ENCODE measurements at regions not wholly inside any gene's neighbourhood (a gene's known extent, or its start where the extent isn't known, plus 50 kb on each side); places are given as distances from the start of the nearest gene placed in this dataset.
A peak's percentile ranks its signal among the peaks of the same experiment; 100 is the strongest.

- TF ChIP-seq, protein P1, sequence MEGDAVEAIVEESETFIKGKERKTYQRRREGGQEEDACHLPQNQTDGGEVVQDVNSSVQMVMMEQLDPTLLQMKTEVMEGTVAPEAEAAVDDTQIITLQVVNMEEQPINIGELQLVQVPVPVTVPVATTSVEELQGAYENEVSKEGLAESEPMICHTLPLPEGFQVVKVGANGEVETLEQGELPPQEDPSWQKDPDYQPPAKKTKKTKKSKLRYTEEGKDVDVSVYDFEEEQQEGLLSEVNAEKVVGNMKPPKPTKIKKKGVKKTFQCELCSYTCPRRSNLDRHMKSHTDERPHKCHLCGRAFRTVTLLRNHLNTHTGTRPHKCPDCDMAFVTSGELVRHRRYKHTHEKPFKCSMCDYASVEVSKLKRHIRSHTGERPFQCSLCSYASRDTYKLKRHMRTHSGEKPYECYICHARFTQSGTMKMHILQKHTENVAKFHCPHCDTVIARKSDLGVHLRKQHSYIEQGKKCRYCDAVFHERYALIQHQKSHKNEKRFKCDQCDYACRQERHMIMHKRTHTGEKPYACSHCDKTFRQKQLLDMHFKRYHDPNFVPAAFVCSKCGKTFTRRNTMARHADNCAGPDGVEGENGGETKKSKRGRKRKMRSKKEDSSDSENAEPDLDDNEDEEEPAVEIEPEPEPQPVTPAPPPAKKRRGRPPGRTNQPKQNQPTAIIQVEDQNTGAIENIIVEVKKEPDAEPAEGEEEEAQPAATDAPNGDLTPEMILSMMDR (IDR thresholded peaks at IDR 0.05), result no peak
- TF ChIP-seq POLR2A (IDR thresholded peaks at IDR 0.05), result no peak
- Histone ChIP-seq H3K4me3 (no peak overlapping the region), H3K4me1 (no peaks in the 10 kb centered on the region), H3K36me3 (no peaks in the 10 kb centered on the region), H3K9me3 (no peaks in the 10 kb centered on the region), H3K27me3 (no peaks in the 10 kb centered on the region), H3K27ac (no peak overlapping the region)
- DNase-seq, result no peak
Measured at GRCh38 chr12:114616081-114616480, 67.9 kb downstream of the TBX3 start.

DNA sequence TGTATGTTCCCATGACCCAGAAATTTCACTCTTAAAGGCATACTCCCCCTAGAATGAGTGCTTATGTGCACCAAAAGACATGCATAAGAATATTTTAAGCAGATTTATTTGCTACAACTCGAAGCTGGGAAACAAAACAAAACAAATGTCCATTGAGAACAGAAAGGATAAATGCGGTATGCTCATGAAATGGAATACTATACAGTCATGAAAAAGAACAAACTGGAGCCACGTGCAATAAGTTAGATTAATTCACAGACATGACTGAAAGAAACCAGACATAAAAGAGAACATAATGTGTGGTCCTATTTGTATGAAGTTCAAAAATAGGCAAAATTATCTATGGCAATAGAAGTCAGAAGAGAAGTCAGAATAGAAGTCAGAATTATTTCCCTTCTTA lies 69.9 kb downstream of the TBX3 start:
- Histone ChIP-seq H3K4me1 (no peaks in the 10 kb centered on the region), H3K27ac (no peak overlapping the region), H3K27me3 (no peaks in the 10 kb centered on the region), H3K4me3 (no peak overlapping the region), H3K36me3 (no peaks in the 10 kb centered on the region), H3K9me3 (no peaks in the 10 kb centered on the region)
- DNase-seq, result no peak
- TF ChIP-seq POLR2A (IDR thresholded peaks at IDR 0.05), result no peak
- TF ChIP-seq, protein P1 (IDR thresholded peaks at IDR 0.05), result no peak

DNA sequence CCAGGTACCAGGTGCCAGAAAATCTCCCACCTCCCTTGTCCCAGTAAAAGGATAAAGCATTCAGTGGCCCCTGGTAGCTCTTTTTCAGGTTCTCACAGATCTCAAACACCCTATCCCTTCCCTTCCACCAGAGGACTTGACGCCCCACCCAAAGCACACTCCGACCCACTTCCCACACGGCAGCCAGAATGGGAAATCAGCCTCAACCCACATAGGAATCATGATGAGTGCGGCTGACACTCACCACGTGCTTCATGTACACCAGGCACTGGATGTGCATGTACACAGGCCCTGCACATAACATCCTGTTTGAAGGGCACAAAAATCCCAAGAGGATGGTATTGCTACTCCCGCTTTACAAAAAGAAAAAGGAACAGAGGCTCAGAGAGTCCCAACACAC lies 71.9 kb downstream of the TBX3 start:
- TF ChIP-seq POLR2A (IDR thresholded peaks at IDR 0.05), result no peak
- TF ChIP-seq, protein P1 (IDR thresholded peaks at IDR 0.05), result no peak
- Histone ChIP-seq H3K4me3 (no peak overlapping the region), H3K4me1 (no peaks in the 10 kb centered on the region), H3K9me3 (no peaks in the 10 kb centered on the region), H3K27ac (no peak overlapping the region), H3K36me3 (no peaks in the 10 kb centered on the region), H3K27me3 (no peaks in the 10 kb centered on the region)
- DNase-seq, result no peak

- Histone ChIP-seq H3K36me3 (no peaks in the 10 kb centered on the region), H3K4me3 (no peak overlapping the region), H3K27me3 (no peaks in the 10 kb centered on the region), H3K27ac (no peak overlapping the region), H3K4me1 (no peaks in the 10 kb centered on the region), H3K9me3 (no peaks in the 10 kb centered on the region)
- no peak for TF ChIP-seq POLR2A (IDR thresholded peaks at IDR 0.05)
- TF ChIP-seq, protein P1 (IDR thresholded peaks at IDR 0.05), result peak in 3 of 6 experiments; percentile 20 to 32 (median 21)
- DNase-seq, result peak in 2 of 3 donors; percentile 50 to 68
Measured at GRCh38 chr12:114611145-114612018, 72.6 kb downstream of the TBX3 start.

DNA sequence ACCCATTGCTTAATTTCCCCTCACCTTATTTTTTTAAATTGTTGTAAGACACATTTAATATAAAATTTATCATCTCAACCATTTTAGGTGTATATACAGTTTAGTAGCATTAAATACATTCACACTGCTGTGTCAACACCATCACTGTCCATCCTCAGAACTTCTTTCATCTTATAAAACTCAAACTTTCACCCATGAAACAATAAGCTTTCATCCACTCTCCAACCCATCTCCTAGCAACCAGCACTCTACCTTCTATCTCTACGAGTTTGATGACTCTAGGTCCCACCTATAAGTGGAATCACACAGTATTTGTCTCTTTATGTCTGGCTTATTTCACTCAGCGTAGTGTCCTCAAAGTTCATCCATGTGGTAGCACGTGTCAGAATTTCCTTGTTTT lies 75.5 kb downstream of the TBX3 start:
- no peak overlapping the region for H3K27ac ChIP-seq
- H3K4me3 ChIP-seq, result no peak overlapping the region
- H3K9me3 ChIP-seq, result no peaks in the 10 kb centered on the region
- H3K36me3 ChIP-seq, result no peaks in the 10 kb centered on the region
- no peaks in the 10 kb centered on the region for H3K27me3 ChIP-seq
- TF ChIP-seq, protein P1 (IDR thresholded peaks at IDR 0.05), result no peak
- TF ChIP-seq POLR2A (IDR thresholded peaks at IDR 0.05), result no peak
- DNase-seq, result no peak
- H3K4me1 ChIP-seq, result no peaks in the 10 kb centered on the region
